SK-N-SH (cell line): ENCODE measurements at regions not wholly inside any gene's neighbourhood (a gene's known extent, or its start where the extent isn't known, plus 50 kb on each side); places are given as distances from the start of the nearest gene placed in this dataset.

Source experiments
- CTCF ChIA-PET: fragments of 300-600, 350-600 bp; formaldehyde crosslinking; extraction: SDS; loops from one replicate; lab custom pipeline; 2021; lab: Yijun Ruan, JAX
- POLR2A ChIA-PET: fragments of 350-600 bp; sonication (Branson Sonifier 250); formaldehyde crosslinking; extraction: SDS; loops from one replicate; lab custom pipeline; 2020; ENCODE audit warnings: antibody characterized with exemption, inconsistent platforms; lab: Yijun Ruan, JAX
- DNase-seq: peaks from one replicate; pipeline ENCODE4 v3.0.0; 2012
- H2AFZ ChIP-seq: fragments of 200-600 bp; sonication (generic); 2 replicates; pipeline ENCODE4 v1.8.1; 2016; ENCODE audit warnings: antibody characterized with exemption, mild to moderate bottlenecking, low read depth
- H3F3A ChIP-seq: fragments of 200-600 bp; sonication (generic); replicated peaks from 2 replicates; pipeline ENCODE3; 2016; ENCODE audit warnings: antibody characterized with exemption, mild to moderate bottlenecking; ENCODE audit not compliant: insufficient read depth
- H3K27ac ChIP-seq, 2 experiments: fragments of 200-500 bp in 1 of 2; fragments of 200-600 bp in 1 of 2; sonication (Bioruptor generic) in 1 of 2; sonication (generic), shearing (Covaris generic) in 1 of 2; 2 replicates each; pipeline versions ENCODE4 v1.5.1 to v1.6.1; 2014 to 2016; ENCODE audit warnings: low read depth in 2 of 2, inconsistent platforms in 1 of 2, low read length in 1 of 2, mild to moderate bottlenecking in 1 of 2, mixed read lengths in 1 of 2
- H3K27me3 ChIP-seq: fragments of 200-600 bp; sonication (generic), shearing (Covaris generic); 2 replicates; pipeline ENCODE4 v1.6.1; 2016; ENCODE audit warnings: mixed run types; ENCODE audit not compliant: insufficient read depth
- H3K36me3 ChIP-seq, 2 experiments: fragments of 200-500 bp in 1 of 2; fragments of 200-600 bp in 1 of 2; sonication (Bioruptor generic) in 1 of 2; sonication (generic) in 1 of 2; replicated peaks in 1 of 2; 2 replicates each; pipeline versions ENCODE3 to v1.5.1; 2014 to 2016; ENCODE audit warnings: low read length in 1 of 2, mild to moderate bottlenecking in 1 of 2; ENCODE audit not compliant: insufficient read depth in 2 of 2, control insufficient read depth in 1 of 2
- H3K4me1 ChIP-seq, 2 experiments: fragments of 200-500 bp in 1 of 2; fragments of 200-600 bp in 1 of 2; sonication (Bioruptor generic) in 1 of 2; sonication (generic), shearing (Covaris generic) in 1 of 2; 2 replicates each; pipeline versions ENCODE4 v1.5.1 to v1.6.1; 2014 to 2016; ENCODE audit warnings: low read depth in 1 of 2, low read length in 1 of 2, mixed run types in 1 of 2; ENCODE audit not compliant: insufficient read depth in 2 of 2, control insufficient read depth in 1 of 2
- H3K4me2 ChIP-seq: fragments of 200-600 bp; sonication (generic), shearing (Covaris generic); 2 replicates; pipeline ENCODE4 v1.6.1; 2017; ENCODE audit warnings: mixed run types
- H3K4me3 ChIP-seq, 2 experiments: fragments of 200-500 bp in 1 of 2; fragments of 200-600 bp in 1 of 2; sonication (Bioruptor generic) in 1 of 2; sonication (generic), shearing (Covaris generic) in 1 of 2; 2 replicates each; pipeline versions ENCODE4 v1.5.1 to v1.8.1; 2014 to 2016; ENCODE audit warnings: low read depth in 2 of 2, inconsistent platforms in 1 of 2, low read length in 1 of 2, mild to moderate bottlenecking in 1 of 2, mixed read lengths in 1 of 2, moderate library complexity in 1 of 2
- H3K79me2 ChIP-seq: fragments of 200-600 bp; sonication (generic); 2 replicates; pipeline ENCODE4 v1.8.1; 2017; ENCODE audit warnings: mild to moderate bottlenecking; ENCODE audit not compliant: insufficient read depth
- H3K9ac ChIP-seq: fragments of 200-600 bp; sonication (generic); 2 replicates; pipeline ENCODE4 v1.6.1; 2017; ENCODE audit warnings: mixed run types
- H3K9me2 ChIP-seq: fragments of 200-600 bp; sonication (generic); 2 replicates; pipeline ENCODE4 v1.6.1; 2017; ENCODE audit warnings: mixed run types
- H3K9me3 ChIP-seq: fragments of 200-600 bp; sonication (generic); 2 replicates; pipeline ENCODE4 v1.6.1; 2017; ENCODE audit warnings: mixed run types, mild to moderate bottlenecking, moderate library complexity
- H4K20me1 ChIP-seq: fragments of 200-600 bp; sonication (generic); 2 replicates; pipeline ENCODE4 v1.6.1; 2017; ENCODE audit warnings: mild to moderate bottlenecking, mixed run types; ENCODE audit not compliant: insufficient read depth
- EZH2phosphoT487 ChIP-seq: fragments of 200-600 bp; sonication (generic); IDR thresholded peaks from 2 replicates; pipeline ENCODE4 v1.6.1; 2017; ENCODE audit warnings: low read depth, mixed run types, mild to moderate bottlenecking, antibody characterized with exemption, moderate library complexity, borderline replicate concordance
- FOSL2 ChIP-seq: IDR thresholded peaks from 2 replicates; pipeline ENCODE4 v1.4.0; 2012; ENCODE audit warnings: low read depth, mild to moderate bottlenecking, moderate library complexity, borderline replicate concordance
- FOXJ3 ChIP-seq: sonication (generic); formaldehyde crosslinking; IDR thresholded peaks from 2 replicates; pipeline ENCODE4 v1.5.1; 2020; ENCODE audit warnings: mild to moderate bottlenecking, missing genetic modification reagents
- FOXM1 ChIP-seq: IDR thresholded peaks from 2 replicates; pipeline ENCODE4 v1.4.0; 2012; ENCODE audit warnings: low read depth, mild to moderate bottlenecking
- GABPA ChIP-seq: IDR thresholded peaks from 2 replicates; pipeline ENCODE4 v1.4.0; 2012; ENCODE audit warnings: low read depth, mild to moderate bottlenecking
- GATA2 ChIP-seq: sonication (generic); formaldehyde crosslinking; IDR thresholded peaks from 2 replicates; pipeline ENCODE4 v1.5.0; 2020; ENCODE audit warnings: mild to moderate bottlenecking, missing genetic modification reagents
- MAX ChIP-seq: IDR thresholded peaks from 2 replicates; pipeline ENCODE4 v1.4.0; 2012; ENCODE audit warnings: low read depth
- MXI1 ChIP-seq: IDR thresholded peaks from 2 replicates; pipeline ENCODE4 v1.6.1; 2012; ENCODE audit warnings: mild to moderate bottlenecking, low read depth, low read length, improper control_type of control experiment
- NFIC ChIP-seq: IDR thresholded peaks from 2 replicates; pipeline ENCODE4 v1.4.0; 2012; ENCODE audit warnings: borderline replicate concordance
- NRF1 ChIP-seq: IDR thresholded peaks from 2 replicates; pipeline ENCODE4 v1.6.1; 2012; ENCODE audit warnings: low read depth, mild to moderate bottlenecking, low read length
- PBX3 ChIP-seq: IDR thresholded peaks from 2 replicates; pipeline ENCODE4; 2012
- POLR2AphosphoS5 ChIP-seq: IDR thresholded peaks from 2 replicates; pipeline ENCODE4 v1.6.1; 2012; ENCODE audit warnings: low read depth, low read length
- RAD21 ChIP-seq: IDR thresholded peaks from 2 replicates; pipeline ENCODE4 v1.6.1; 2012; ENCODE audit warnings: mild to moderate bottlenecking, low read length
- REST ChIP-seq: IDR thresholded peaks from 2 replicates; pipeline ENCODE4 v1.6.1; 2012; ENCODE audit warnings: mild to moderate bottlenecking, low read depth, low read length, moderate library complexity
- YY1 ChIP-seq: IDR thresholded peaks from 2 replicates; pipeline ENCODE4 v1.4.0; 2012; ENCODE audit warnings: low read depth, mild to moderate bottlenecking
- WGBS: methylation state at CpG from one replicate; pipeline ENCODE4 v1.1.6; 2017; ENCODE audit warnings: low lambda C conversion rate; 5-methylcytosine and 5-hydroxymethylcytosine counted together

GRCh38 chr20:43360016-43360415, 97.7 kb upstream of the SRSF6 start:
- Histone ChIP-seq H3F3A (no peaks in the 10 kb centered on the region), H3K4me3 (no peak overlapping the region), H3K36me3 (no peaks in the 10 kb centered on the region), H3K79me2 (no peaks in the 10 kb centered on the region), H3K4me2 (no peak overlapping the region), H2AFZ (no peak overlapping the region), H3K27me3 (no peaks in the 10 kb centered on the region), H4K20me1 (no peaks in the 10 kb centered on the region), H3K9ac (no peak overlapping the region), H3K27ac (no peak overlapping the region), H3K4me1 (peaks cover 0 to 4% of the 10 kb centered on the region in 2 experiments; a peak in 1 of 4 replicates), H3K9me3 (no peaks in the 10 kb centered on the region), H3K9me2 (no peaks in the 10 kb centered on the region)
- ChIA-PET POLR2A (no interaction called here), CTCF (no interaction called here)
- TF ChIP-seq FOSL2 (no peak), NRF1 (no peak), MAX (no peak), EZH2phosphoT487 (no peak), YY1 (no peak), NFIC (no peak), POLR2AphosphoS5 (no peak), GABPA (no peak), GATA2 (CRISPR knock-in tag) (no peak), MXI1 (no peak), FOXJ3 (no peak), RAD21 (no peak), REST (no peak), FOXM1 (no peak), PBX3 (no peak)
- WGBS, result 19% methylated on average over 8 of the region's 8 CpGs
- no peak for DNase-seq
